GM19395 (cell line): ENCODE measurements at regions not wholly inside any gene's neighbourhood (a gene's known extent, or its start where the extent isn't known, plus 50 kb on each side); places are given as distances from the start of the nearest gene placed in this dataset.

Experiments
- ATAC-seq: cut with Tn5 transposase; IDR thresholded peaks from one replicate; pipeline ENCODE4 v1.9.1; 2021; ENCODE audit warnings: mild to moderate bottlenecking, moderate library complexity; ENCODE audit not compliant: unreplicated experiment

DNA sequence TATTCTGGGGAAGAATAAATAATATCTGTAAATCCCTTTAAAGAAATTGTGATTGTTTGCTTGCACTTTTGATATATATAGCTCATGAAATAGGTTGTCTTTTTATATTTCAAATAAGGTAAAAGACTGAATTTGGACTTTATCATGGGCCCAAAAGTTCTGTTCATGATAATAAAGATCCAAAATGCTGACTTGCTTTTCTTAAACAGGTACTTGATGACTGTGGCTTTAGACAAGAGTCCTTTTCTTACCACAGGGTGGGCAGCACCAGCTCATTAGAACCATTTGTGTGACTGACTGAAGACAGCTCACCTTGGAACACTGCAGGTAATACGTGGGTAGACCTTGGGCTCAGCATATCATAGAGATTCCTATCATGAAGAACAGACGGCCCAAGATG lies 432.6 kb downstream of the ETNK1 start:
- no peak for ATAC-seq

GRCh38 chr12:23060161-23060560 lies 435.2 kb downstream of the ETNK1 start:
- ATAC-seq, result no peak

DNA sequence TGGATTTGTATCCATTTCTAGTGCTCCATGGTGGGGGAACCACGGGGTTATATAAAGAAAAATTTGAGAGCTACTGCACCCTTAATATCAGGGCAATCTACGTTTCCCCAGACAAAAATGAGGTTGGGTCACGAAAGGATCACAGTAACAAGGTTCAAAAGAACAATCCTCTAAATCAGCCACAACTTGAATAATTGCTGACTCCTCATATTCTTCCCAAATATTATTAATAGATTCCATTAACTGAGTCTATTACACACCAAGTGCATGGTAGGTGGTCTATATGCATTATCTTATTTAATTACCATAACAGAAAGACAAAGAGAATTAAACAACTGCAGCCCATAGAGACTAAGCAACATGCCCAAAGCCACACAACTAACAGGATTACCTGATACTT lies 438.2 kb downstream of the ETNK1 start:
- no peak for ATAC-seq

DNA sequence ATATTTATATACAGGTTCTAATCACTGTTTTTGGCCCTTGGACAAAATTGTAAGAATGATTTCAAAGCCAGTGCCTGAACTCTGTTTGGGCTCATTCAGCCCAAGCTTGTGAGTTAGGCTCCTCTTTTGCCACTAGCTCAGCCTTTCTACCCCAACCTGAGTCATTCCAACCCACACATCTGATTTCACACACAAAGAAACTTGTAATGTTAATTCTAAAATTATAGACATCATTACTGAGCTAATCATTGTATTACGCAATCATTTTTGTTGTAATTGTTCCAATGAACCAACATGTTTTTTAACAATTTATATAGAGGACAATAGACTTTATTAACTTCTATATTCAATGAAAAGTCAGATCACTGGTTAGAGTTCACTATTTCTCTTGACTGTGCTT lies 441.1 kb downstream of the ETNK1 start:
- ATAC-seq, result no peak

GRCh38 chr12:23083267-23083666 lies 458.3 kb downstream of the ETNK1 start:
- no peak for ATAC-seq

- ATAC-seq, result no peak
These were observed 459.4 kb downstream of the ETNK1 start for GRCh38 chr12:23084236-23084995.

DNA sequence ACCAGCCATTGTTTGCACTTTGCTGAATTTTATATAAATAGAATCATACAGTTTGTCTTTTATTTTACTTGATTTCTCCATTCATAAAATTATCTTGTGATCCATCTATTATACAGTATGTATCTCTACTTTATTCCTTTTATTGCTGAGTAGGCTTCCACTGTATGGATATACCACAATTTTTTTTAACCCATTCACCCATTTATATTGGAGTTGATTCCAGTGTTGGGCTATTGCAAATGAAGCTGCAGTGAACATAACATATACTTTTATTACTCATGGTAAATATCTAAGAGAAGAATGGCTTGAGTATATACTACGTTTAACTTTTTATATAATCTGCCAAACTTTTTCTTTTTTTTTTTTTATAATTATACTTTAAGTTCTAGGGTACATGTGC lies 463.6 kb downstream of the ETNK1 start:
- ATAC-seq, result no peak

- no peak for ATAC-seq
These were observed 468.5 kb downstream of the ETNK1 start for GRCh38 chr12:23093488-23093887.

DNA sequence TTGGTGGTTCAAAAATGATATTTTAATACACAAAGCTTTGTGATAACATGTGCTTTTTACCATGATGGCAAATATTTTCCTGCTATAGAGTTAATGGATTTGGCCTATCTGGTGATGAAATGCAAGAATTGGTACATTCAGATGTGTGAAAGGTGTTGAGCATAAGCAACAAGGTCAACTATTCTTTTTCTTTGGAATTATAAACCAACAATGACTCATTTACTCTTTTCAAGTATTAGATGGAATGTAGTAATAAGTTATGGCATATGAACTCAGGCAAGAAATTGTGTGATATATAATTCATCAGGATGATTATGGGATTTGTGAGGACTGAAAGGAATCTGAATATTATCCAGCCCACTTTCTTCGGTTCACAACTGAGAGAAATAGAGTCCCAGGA lies 471.4 kb downstream of the ETNK1 start:
- no peak for ATAC-seq

DNA sequence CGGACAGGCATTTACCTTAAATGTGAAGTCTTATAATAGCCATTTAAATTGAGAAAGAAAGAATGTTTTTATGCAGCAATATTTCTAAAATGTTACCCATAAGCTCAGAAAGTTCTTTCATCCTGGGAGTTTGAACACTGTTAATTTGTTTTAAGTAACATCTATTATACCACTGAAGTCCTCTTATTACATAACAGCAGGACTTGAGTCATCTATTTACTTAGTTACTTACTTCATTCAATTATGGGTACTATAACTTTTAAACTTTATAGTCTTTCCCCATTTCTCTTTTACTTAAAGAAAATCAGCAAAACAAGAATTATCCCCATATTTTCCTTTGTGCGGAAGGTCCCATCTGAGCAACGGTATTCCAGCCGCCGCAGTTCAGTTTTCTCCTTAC lies 473.1 kb downstream of the ETNK1 start:
- no peak for ATAC-seq

- ATAC-seq, result no peak
These were observed 473.5 kb downstream of the ETNK1 start for GRCh38 chr12:23098517-23098916.

- ATAC-seq, result no peak
These were observed 474.1 kb downstream of the ETNK1 start for GRCh38 chr12:23099104-23099503.

- ATAC-seq, result no peak
These were observed 474.6 kb downstream of the ETNK1 start for GRCh38 chr12:23099604-23100003.

DNA sequence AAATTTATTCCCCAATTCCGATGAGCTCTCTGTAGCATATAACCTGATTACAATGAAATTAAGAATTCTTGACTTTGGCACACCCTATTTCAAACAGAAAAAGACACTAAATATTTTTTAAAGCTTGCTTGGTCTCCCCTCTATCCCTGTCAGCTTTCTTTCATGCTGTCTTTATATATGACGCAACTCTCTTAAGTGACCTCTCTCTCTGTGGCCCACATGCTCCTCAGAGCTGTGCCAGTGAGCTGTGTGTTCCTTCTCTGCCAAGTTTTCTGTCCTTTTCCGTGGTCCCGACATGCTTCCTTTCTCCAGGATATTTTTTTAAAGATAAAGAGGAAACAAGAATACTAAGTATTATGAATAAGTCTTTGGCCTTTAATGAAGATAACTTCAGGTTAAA lies 484.0 kb downstream of the ETNK1 start:
- ATAC-seq, result no peak

DNA sequence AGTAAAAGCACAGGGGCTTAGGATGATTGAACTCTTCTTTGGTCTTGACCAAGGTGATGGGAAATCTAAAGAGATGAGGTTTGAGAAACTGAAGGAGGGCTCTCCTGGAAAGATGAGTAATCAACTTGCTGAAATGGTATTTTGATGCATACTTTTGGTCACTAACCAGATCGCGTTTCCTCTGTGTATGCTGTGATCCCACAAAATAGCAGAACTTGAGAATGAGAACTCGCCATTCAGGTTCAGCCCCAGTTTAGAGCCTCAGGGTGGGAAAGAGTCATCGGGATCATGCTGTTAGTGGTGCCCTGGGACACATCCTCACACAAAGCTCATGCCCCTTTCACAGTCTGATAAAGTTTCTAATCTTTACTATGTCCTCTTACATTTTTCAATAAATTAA lies 488.8 kb downstream of the ETNK1 start:
- no peak for ATAC-seq

GRCh38 chr12:23115984-23116383 lies 491.0 kb downstream of the ETNK1 start:
- ATAC-seq, result no peak

DNA sequence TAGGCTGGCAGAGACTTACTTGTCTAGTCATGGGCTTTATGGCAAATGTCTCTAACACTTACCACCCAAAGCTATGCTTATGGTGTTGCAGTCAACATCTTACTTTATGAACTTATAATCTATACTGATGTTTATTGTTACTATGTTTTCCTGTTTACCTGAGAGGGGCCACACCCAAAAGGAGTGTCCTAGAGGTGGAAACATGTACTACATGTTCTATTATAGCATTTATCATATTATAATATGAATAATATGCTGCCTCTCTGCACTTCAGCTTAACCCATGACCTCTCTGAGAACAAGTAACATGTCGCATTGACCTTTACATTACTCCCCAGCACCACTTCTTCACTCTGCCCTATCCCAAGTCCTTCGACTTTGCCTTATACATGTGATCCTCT lies 501.8 kb downstream of the ETNK1 start:
- ATAC-seq, result no peak

DNA sequence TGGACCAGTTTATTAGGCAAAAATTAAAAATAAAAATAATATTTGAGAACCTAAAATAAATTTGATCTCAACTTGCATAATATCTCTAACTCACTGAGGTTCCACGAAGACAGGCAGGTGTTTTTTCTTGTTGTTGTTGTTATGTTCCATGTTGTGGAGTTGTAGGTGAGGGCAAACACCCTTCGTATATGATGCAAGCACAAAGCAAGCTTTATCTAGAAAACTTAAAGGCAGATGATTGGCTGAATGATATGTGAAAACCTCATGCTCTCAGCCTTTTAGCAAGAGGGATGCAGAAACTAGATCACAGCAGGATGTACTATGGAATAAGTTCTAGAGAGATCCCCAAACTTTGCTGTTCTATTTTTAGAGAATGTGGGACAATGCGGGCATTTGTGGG lies 502.7 kb downstream of the ETNK1 start:
- ATAC-seq, result no peak

DNA sequence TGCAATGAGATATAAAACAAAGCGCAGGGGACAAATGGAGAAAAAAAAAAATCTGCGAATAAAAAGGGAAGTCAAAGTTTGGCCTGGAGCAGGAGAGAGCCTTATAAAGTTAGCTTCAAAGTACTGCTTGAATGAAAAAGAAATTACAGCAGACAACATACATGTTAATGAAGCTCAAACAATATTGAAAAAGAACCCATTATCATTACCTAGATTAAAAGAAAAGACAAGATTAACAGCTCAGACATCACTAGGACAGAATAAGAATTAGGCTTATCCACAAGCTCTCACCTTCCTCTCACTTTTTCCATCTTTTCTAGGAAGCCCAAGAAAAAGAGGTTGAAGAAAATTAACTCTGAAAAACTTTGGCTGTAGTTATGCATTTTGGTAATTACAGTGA lies 503.5 kb downstream of the ETNK1 start:
- ATAC-seq, result no peak

GRCh38 chr12:23132357-23132756 lies 507.4 kb downstream of the ETNK1 start:
- no peak for ATAC-seq

- ATAC-seq, result no peak
These were observed 508.5 kb downstream of the ETNK1 start for GRCh38 chr12:23133471-23133870.

GRCh38 chr12:23139026-23139425 lies 514.1 kb downstream of the ETNK1 start:
- no peak for ATAC-seq

GRCh38 chr12:23140710-23141109 lies 515.7 kb downstream of the ETNK1 start:
- no peak for ATAC-seq
